Stimulated activated CD8-positive, alpha-beta memory T cell treated with anti-CD3 and anti-CD28 coated beads, Interleukin-15, amount 100 ng/mL, for 4 hours (primary cell): ENCODE measurements at regions not wholly inside any gene's neighbourhood (a gene's known extent, or its start where the extent isn't known, plus 50 kb on each side); places are given as distances from the start of the nearest gene placed in this dataset.
"Not testable (repeated sequence)": the region's sequence is repeated elsewhere in the genome, so short reads cannot be mapped to it uniquely, and the experiment has no call there.

Source experiments
- DNase-seq, 2 donors: peaks; one replicate each; pipeline ENCODE4 v3.0.0-alpha.2; 2020; ENCODE audit warnings: low read depth in 2 of 2

DNA sequence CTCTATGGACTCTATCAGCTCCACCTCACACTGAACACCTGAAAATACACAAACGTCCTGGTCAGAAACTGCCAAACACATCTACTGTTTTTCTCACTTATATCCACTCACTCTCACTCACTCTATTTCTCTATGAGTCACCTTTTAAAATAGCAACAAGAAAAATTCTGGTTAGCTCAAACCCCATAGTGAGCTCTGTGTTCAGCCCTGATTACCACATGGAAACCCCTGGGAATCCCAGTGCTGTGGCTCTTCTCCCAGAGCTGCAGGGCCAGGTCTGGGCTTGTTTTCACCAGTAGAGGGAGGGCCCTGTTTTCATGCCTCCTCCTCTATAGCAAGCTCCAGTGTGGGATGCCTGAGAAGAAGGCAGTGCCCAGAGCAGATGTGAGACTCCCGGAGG, 1126.1 kb downstream of the TMEM121 start:
- DNase-seq: no peak

DNA sequence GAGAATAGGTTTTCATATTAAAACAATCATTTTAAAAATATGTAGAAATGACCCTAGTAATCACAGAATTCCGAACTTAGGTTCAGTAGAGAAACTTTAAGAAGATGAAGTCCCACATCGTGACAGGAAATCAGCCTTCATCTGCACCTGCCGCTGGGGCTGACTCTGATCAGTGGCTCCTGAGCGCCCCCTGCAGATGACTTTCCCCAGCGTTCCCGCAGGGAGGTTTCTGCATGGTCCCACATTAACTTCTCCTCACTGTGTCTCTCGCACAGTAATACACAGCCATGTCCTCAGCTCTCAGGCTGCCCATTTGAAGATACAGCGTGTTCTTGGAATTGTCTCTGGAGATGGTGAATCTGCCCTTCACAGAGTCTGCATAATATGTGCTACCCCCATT, 1131.1 kb downstream of the TMEM121 start:
- no peak for DNase-seq

DNA sequence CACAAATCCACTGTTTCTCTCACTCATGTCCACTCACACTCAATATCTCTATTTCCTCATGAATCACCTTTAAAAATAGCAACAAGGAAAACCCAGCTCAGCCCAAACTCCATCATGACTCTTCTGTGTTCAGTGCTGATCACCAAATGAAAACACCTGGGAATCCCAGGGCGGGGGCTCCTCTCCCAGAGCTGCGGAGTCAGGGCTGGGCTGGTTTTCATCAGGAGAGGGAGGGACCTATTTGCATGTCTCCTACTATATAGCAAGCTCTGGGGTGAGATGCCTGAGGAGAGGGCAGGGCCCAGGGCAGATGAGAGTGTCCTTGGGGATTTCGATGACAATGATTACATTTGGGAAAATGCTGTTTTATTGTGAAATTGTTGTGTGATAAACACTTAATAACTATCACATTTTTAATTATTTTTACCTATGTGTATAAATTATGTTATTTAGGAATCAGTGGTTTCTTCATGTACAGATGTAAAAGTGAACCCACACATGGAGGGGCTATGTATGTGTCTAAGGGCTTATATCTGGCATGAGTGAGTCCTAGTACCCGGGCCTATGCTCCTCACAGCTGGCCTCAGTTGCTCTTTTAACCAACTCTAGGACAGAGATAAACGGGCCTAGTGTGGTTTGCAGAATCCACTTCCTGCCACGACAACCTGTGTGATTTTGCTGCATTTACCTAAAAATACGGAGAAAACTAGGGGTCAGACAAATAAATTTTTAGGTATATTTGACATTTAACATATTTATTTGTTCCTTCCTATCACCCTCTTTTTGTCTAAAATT, 1131.9 kb downstream of the TMEM121 start:
- not testable (repeated sequence) for DNase-seq

DNA sequence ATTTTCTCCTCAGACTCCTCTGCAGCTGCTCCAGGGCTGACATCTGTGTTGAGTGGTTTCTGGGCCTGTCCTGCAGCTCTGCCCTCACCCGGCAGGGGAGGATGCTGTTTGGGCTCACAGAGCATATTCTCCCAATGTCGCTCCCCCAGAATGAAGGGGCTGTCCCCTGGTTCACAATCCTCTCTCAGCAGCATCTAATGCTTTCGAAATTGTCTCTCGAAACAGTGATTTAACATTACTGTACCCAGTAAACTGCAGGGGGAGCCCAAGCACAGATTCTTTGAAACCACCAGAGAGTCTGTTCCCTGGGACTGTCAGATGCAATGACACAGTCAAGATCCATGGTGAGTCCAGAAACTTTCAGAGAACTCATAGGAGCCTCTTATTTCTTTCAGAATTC, 1135.2 kb downstream of the TMEM121 start:
- not testable (repeated sequence) for DNase-seq

DNA sequence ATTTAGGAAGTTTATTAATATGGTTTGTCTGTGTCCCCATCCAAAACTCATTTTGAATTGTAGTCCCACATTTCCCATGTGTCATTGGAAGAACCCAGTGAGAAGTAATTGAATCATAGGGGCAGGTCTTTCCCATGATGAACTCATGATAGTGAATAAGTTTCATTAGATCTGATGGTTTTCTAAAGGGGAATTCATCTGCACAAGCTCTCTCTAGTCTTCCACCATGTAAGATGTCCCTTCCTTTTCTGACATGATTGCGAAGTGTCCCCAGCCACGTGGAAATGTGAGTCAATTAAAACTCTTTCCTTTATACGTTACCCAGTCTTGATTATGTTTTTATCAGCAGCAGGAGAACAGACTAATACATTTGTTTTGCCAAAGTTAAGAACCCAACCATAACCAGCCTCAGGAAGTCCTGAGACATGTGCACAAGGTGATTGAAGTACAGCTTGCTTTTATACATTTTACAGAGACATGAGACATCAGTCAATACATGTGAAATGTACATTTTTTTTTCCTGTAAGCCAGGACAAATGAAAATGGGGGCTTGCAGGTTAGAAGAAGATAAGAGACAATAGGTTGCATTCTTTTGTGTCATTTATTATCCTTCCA, 1136.7 kb downstream of the TMEM121 start:
- no peak for DNase-seq

DNA sequence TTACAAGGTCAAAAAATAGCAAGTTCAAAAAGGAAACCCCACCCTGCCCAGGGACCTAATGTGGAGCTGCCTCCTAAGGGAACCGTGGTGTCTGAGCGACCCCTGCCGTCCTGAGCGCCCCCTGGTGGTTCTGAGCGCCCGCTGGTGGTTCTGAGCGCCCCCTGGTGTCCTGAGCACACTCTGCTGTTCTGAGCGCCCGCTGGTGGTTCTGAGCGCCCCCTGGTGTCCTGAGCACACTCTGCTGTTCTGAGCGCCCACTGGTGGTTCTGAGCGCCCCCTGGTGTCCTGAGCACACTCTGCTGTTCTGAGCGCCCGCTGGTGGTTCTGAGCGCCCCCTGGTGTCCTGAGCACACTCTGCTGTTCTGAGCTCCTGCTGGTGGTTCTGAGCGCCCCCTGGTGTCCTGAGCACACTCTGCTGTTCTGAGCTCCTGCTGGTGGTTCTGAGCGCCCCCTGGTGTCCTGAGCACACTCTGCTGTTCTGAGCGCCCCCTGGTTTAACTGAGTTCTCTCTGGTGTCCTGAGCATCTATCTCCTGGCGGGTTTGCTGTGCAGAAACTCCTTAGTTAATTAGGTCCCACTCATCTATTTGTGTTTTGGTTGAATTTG, 1137.5 kb downstream of the TMEM121 start:
- DNase-seq: peak; percentile 15 to 21

DNA sequence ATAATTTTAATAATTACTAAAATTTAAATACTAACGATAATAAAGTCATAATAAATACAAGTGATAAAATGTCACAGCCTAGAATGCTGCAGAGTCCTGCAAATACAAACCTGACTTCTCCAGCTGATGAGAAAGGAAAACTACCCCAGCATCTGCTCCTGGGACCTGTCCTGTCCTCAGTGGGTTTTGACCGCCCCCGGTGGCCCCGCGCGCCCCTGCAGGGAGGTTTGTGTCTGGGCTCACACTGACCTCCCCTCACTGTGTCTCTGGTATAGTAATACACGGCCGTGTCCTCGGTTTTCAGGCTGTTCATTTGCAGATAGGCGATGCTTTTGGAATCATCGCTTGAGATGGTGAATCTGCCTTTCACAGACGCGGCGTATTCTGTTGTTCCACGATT, 1139.4 kb downstream of the TMEM121 start:
- DNase-seq: no peak

DNA sequence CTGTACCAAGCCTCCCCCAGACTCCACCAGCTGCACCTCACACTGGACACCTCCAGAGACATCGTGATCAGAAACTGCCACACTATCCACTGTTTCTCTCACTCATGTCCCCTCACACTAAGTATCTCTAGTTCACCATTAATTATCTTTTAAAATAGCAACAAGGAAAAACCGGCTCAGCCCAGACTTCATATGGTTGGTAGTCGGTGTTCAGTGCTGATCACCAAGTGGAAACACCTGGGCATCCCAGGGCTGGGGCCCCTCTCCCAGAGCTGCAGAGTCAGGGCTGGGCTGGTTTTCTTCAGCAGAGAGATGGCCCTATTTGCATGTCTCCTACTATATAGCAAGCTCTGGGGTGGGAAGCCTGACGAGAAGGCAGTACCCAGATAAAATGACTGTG, 1140.0 kb downstream of the TMEM121 start:
- no peak for DNase-seq

DNA sequence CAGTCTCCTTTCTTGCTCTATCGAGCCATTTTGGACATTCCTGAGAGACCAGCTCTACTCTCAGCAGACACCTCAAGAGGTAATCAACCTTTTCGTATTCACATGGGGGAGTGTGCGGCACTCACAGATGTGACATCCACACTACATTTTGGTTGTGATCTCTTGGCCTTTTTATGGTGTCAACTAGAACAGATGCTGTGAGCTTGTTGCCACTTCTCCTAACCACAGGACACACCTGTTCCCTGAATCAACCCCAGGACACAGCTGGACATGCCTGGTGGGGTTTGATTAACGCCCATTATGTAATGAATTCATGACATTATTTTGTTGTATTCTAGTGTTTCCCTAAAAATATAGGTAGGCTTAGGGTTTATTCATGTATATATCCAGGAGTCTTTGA, 1143.6 kb downstream of the TMEM121 start:
- no peak for DNase-seq

DNA sequence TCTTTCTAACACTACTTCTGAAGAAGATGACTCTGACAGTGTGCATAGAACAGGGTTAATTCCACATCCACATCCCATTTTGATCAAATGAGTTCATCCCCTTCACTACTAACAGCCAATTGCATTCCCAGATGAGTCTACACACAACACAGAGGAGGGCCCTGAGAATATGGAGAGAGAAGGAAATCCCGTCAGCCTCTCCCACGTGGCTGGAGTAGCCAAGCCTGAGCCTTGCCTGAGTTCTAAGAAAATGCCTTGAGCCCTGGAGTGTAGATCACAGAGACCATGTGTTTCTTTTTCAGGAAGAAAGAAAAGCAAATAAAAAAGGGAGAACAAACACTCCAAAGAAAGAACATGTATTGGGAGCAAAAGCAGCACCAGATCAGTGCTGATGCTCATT, 1147.7 kb downstream of the TMEM121 start:
- not testable (repeated sequence) for DNase-seq

DNA sequence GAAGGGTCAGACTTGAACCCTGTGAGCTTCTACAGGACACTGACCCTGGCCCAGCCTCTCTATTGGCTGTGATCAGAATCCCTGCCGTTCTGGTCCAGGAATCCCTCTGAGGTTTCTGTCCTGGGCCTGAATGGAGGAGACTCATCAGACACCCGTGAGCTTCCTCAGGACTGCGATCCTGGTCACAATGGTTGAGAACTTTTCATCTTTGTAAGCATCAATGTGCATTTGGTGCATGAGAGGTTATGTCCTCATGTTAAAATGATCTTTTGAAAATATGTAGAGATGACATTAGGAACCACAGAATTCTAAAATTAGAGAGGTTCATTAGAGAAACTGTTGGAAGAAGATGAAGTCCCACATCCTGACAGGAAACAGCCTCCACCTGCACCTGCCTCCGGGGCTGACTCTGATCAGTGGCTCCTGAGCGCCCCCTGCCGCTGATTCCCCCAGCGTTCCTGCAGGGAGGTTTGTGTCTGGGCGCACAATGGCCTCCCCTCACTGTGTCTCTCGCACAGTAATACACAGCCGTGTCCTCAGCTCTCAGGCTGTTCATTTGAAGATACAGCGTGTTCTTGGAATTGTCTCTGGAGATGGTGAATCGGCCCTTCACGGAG, 1148.2 kb downstream of the TMEM121 start:
- not testable (repeated sequence) for DNase-seq

DNA sequence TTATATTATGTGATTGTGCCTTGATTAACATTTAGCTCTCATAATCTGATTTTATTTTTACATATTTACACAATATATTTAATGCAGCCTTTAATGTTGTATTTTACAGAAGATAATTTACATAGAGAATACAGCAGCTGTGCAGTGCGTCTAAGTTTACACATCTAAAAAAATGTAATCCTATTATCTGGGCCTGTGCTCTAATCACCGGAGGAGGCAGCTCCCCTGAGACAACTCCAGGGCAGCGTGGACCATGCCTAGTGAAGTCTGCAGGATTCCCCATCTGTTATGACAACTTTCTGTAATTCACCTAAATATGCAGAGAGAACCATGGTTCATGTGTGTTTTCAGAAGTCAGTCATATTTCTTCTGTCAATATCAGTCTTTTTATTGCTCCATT, 1149.3 kb downstream of the TMEM121 start:
- DNase-seq: not testable (repeated sequence)

DNA sequence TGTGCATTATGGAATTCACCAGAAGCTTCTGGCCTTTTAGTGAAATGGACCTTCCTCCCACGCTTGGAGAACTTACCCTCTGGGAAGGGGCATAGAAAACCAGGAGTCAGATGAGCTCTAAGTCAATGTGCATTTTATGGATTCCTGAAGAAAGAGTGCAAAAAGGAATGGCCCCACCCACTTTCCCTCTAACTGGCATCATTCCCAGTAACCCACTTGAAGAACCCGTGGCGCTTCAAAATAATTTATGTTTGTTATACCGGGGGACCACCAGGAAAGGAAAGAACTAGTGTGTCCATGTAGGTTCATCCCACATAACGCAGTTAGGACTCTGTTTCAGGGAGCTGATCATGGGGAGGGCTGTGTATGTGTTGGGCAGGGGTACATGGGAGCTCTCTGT, 1153.4 kb downstream of the TMEM121 start:
- no peak for DNase-seq

DNA sequence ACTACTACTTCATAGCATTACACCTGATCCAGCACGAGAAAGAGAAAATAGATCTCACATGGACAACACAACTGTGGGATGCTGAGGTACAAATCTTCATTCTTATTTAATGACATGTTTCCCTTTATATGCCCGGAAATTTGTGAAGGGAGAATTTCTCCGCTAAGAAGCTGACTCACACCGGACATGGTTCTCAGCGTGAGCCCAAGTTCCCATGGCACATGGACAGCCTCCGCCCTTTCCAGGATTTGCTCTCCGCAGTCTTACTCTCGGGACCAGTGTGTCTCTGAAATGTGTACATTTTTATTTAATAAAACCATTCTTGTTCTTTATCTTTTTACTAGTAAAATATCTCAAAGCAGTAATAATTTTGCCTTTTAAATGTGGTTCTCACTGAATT, 1154.8 kb downstream of the TMEM121 start:
- no peak for DNase-seq

DNA sequence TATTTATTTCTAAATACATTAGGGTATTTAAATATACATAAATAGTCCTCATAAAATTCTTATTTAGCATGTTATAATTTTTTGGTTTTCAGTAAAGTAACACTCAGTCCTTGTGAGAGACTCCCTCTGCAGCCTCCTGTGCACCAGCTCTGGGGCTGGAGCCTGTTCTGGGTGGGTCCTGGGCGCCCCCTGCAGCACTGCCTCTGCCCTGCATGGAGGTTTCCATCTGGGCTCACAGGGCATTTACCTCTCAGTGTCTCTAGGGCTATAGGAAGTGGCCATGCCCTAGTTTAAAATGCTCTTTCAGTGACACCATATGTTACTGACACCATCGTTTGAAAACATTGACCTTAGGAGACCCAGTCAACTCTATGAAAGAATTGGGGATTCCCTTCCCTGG, 1155.2 kb downstream of the TMEM121 start:
- DNase-seq: no peak

DNA sequence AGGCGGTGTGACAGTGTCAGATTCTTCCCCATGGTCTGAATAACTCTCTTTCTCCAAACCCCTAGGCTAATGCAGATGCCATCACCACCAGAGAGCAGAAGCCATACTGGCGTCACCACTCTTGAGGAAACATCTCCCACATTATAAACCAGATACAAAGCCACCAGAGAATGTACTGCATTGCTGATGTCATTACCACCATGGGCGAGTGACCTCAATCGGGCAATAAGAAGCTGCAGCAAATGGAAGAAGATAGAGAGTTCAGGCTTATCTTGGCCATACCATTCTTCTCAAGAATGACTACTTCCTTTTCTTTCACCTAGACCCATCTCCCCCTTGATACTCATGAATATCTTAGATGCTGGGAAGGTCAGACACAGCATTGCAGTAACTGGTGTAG, 1157.2 kb downstream of the TMEM121 start:
- DNase-seq: no peak

DNA sequence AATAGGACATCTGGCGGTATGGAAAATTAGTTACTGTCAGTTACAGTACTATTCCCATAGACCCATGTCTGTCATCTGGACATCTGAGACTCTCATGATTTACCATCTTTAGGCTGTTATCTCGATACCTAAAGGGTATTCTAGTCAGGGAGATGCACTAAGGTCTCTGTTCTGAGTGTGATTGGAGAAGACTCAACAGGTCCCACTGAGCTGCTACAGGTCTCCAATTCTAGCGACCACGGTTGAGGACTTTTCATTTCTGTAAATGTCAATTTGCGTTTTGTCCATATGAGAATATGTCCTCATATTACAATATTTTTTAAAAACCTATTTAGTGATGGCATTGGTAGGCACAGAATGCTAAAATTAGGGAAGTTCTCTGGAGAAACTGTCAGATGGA, 1160.2 kb downstream of the TMEM121 start:
- DNase-seq: no peak

DNA sequence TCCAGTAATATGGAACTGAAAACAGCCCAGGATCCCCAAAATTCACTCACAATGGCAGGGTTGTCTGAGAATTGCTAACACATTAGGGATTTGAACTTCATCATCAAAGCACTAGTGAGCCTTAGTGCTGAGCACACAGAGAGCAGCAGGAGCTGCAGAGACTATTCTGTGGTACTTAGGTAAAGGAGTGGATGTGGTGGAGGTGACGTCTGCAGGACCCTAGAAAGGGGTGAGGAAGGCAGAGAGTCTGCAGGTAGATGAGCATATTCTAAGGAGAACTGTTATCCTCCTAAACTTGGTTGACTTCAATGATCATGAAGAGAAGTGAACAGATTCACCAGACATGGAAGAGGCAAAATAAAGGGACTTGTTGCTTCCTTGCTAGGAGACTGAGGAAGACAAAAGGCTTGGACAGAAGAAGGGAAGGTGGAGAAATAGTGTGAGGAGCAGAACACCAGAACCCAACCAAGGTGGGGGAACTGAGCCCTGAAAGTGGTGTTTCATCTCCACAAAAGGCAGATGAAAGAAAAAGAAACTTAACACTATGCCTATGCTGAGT, 1164.0 kb downstream of the TMEM121 start:
- no peak for DNase-seq

DNA sequence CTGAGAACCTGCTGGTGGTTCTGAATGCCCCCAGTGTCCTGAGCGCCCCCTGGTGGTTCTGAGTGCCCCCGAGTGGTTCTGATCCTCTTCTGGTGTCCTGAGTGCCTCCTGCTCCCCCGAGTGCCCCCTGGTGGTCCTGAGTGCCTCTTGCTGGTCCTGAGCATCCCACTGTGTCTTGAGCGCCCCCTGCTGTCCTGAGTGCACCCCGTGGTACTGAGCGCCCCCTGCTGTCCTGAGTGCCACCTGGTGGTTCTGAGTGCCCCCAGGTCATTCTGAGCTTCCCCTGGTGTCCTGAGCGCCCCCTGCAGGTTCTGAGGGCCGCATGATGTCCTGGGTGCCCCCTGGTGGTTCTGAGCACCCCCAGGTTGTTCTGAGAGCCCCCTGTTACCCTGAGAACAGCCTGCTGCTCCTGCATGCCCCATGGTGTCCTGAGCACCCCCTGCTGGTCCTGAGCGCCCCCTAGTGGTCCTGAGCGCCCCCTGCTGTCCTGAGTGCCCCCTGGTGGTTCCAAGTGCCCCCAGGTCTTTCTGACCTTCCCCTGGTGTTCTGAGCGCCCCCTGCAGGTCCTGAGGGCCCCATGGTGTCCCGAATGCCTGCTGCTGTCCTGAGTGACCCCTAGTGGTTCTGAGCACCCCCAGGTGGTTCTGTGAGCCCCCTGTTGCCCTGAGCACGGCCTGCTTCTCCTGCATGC, 1165.4 kb downstream of the TMEM121 start:
- no peak for DNase-seq

DNA sequence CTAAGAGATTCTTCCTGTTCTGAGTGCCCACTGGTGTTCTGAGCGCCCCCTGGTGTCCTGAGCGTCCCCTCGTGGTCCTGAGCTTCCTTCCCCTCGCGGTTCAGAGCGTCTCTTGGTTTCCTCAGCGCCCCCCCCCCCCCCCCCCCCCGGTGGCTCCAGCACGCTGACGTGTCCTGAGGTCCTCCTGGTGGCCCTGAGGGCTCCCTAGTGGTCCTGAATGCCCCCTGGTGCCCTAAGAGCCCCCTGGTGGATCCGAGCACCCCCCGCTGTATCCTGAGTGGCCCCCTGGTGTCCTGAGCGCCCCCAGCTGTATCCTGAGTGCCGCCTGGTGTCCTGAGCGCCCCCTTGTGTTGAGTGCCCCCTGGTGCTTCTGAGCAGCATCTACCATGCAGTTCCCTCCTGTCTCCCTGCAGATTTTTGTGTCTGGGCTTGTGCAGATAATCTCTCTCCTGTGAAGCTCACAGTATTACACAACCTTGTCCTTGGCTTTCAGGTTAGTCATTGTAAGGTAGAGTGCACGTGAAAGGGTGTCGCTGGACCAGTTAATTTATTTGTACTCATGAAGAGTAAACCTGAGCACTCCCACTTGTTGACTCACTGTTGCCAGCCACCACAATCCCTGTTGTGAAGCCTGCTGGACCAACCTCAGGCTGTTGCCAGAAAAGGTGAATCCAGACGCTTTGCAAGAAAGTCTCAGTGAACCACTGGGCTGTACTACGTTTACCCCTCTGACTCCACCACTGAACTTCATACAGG, 1168.4 kb downstream of the TMEM121 start:
- DNase-seq: peak; percentile 18 to 32
